ENCODE measurements at regions not wholly inside any gene's neighbourhood (a gene's known extent, or its start where the extent isn't known, plus 50 kb on each side); places are given as distances from the start of the nearest gene placed in this dataset.
"Not testable (repeated sequence)": the region's sequence is repeated elsewhere in the genome, so short reads cannot be mapped to it uniquely, and the experiment has no call there.

GRCh38 chr4:111879539-111879938, 265.7 kb upstream of the FAM241A start:
- DNase-seq (ENCODE audit: low spot score), result no peak

DNA sequence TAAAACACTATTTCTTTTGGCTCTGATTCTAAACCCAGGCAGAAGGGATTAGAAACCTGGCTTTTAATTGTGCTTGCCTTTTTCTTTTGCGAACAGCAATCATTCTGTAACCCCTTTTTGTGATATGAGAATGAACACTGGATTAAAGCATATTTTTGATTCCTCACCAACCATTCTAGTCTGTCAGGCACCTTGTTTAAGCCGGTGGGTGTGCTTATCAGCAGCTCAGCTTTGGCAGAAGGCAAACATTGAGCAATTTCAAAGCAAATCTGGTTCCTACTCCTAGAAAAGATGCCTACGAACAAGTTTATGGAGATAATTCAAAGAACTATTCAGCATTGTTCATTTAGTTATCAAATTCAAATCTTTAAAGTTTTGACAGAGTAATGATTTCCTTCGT, 265.1 kb upstream of the FAM241A start:
- no peak for DNase-seq (ENCODE audit: low spot score)

DNA sequence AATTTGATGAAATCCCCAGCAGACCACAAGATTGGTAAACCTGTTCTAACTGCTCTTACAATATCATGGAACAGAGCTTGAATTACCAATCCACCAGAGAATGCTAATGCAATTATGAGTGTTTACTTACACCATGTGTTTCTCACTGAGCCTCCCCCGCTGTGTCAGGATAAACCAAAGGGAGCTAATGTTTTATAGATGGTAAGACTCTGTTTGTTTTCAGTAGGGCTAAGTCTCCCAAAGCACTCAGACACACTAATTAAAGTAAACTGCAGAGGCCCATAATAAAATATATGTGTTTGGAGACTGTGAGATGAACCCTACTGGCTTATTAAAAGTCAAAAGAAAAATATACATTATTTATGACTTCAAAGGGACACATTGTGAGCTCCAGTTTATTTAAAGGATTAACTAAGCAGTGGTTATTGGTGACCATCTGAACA, 261.7 kb upstream of the FAM241A start:
- DNase-seq (ENCODE audit: low spot score), result no peak

DNA sequence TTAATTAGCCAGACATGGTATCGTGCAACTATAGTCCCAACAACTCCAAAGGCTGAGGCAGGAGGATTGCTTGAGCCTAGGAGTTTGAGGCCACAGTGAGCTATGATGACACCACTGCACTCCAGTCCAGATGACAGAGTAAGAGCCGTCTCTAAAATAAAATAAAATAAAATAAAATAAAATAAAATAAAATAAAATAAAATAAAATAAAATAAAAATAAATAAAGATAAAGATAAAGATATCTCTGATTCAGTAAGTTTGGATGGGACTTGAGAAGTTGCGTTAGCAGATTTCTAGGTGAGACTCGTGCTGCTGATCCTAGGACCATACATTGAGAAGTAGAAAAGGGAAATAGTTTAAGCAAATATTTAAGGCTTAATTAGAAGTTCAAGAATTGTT, 254.8 kb upstream of the FAM241A start:
- no peak for DNase-seq (ENCODE audit: low spot score)

GRCh38 chr4:111905511-111905910, 239.7 kb upstream of the FAM241A start:
- DNase-seq (ENCODE audit: low spot score), result no peak

DNA sequence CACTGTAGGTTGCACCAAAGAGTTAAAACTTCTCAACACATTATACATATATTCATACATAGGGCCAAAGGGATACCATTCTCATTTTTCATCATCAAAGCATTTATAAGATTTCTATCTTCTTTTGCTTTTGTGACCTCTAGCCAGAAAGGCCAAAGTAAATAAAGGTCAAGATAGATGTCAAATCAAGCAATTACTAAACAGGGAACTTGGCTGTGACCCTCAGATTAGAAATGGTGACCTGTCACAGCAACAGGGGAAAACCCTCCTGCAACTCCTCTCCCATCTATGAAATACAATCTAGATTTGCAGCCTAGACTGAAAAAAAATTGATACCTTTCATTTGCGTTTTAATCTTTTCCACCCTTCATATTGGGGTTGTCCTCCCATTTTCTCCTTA, 225.6 kb upstream of the FAM241A start:
- DNase-seq (ENCODE audit: low spot score), result no peak

GRCh38 chr4:111921714-111922113, 223.5 kb upstream of the FAM241A start:
- DNase-seq (ENCODE audit: low spot score), result no peak

DNA sequence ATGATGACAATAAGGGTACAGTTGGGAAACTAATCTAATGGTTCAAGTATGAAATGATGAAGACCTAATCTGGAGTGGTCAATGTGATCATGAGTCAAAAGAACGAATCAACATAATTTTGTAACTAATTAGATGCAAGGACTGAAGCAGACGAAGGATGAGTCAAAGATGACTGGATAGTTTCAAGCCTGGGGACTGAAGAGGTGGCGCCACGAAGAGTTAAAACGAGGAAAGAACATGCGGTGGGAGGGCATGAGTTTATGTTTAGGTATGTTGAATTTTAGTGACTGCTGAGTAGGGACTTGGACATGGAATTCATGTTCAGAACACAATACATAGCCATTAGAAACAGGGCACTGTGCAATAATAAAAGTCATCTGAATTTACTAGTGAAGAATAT, 221.5 kb upstream of the FAM241A start:
- DNase-seq (ENCODE audit: low spot score), result no peak

DNA sequence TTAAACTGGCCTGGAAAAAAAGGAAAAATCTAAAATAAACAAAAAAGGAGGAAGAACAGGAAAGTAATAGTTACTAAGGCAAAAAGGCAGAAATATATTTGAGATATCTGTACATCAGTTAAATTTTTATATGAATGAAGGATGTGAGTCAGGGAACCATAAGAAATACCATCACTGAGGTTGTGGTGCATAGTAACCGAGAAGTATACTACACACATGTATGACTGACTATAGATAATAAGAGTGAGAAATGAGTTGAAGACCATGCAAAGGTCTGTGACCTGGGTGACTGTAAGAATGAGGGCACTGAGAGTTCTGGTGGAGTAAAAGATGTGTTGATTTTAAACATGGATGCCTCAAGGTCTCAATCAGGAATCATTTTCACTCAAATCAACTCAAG, 220.6 kb upstream of the FAM241A start:
- DNase-seq (ENCODE audit: low spot score), result no peak

DNA sequence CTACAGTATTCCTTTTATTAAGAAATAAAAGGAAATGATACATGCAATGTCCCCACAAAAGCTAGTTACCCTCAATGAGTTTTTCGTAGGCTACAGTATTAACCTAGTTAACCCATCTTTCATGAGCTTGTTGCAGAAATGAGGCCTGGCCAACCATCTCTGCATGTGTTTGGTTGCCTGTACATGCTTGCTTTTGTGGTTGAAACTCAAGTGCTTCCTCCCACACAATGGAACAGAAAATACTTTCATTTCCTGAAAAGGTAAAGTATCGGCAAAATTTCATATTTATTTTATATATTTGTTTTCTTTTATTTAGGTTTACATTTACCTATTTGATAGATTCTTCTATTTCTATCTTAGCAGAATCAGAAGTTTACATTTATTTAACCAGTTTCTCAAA, 214.6 kb upstream of the FAM241A start:
- no peak for DNase-seq (ENCODE audit: low spot score)

DNA sequence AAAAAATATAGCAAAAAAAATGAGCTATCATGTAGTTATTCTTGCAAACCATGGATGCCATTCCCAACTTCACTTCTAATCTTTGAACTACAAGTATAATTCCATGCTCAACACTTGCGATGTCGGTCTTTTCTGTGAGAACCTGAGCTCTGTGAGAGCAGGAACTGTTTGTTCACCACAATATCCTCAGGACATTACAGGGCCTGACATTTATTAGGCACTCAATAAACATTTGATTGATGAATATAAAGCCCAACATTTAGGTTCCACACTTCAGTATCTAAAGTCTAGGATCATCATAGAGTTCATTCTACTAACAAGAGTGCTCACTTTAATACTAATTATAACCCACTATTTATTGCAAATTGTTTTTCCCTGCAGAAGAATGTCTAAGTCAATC, 211.6 kb upstream of the FAM241A start:
- no peak for DNase-seq (ENCODE audit: low spot score)

- DNase-seq (ENCODE audit: low spot score), result no peak
These were observed 210.9 kb upstream of the FAM241A start for GRCh38 chr4:111934314-111934713.

DNA sequence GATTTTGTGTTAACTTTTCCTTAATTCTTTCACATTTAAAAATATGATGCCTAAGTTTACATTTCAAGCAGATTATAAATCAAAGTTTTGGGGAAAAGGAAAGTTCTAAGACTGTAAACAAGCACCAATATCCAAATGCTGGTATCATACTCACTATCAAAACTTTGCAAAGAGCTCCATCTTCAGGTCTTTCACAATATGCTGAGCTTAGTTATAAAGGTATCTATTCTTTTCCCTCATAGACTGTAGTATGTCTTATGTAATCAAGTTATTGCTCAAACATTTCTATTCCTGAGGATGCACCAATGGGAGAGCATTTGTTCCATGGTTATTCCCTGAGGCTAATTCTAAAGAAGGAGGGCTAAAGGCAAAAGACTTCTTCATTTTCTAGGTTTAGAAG, 207.9 kb upstream of the FAM241A start:
- peak; percentile 15 for DNase-seq (ENCODE audit: low spot score)

- DNase-seq (ENCODE audit: low spot score), result no peak
These were observed 203.3 kb upstream of the FAM241A start for GRCh38 chr4:111941957-111942356.

DNA sequence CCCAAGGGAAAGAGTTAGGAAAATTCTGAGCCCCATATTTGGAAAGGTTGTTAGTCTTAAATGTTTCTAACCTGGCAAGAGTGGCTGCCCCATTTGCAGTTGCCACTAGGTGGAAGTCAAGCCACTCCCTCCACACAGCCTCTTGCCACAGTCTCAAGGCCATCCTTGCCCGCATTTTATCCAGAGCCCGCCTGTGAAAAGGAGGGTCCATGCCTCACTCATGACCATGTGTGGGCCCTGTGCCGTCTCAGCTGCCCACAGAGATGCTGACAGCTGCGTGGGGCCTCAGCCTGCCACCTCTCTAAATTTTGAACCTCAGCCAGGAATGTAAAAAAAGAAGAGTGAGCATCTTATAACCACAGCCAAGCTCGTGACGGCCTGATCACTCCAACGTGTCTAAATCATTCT, 201.5 kb upstream of the FAM241A start:
- DNase-seq (ENCODE audit: low spot score), result peak; percentile 41

DNA sequence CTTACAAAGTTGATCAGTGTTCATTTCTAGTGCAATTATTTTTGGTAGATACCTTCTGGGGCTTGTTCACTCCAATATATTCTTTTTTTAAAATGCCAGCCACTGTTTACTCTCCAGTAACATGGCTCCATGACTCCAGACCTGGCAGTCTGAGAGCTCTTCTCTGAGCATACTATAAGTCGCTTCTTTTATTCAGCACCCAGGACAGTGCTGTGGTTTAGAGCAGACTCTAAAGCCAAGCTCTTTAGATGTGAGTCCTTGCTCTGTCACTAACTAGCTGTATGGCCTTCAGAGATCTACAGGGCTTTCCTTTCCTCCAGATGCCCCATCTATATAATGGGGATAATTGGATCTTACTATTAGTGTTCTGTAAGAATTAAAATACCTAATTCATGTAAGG, 200.2 kb upstream of the FAM241A start:
- DNase-seq (ENCODE audit: low spot score), result no peak

DNA sequence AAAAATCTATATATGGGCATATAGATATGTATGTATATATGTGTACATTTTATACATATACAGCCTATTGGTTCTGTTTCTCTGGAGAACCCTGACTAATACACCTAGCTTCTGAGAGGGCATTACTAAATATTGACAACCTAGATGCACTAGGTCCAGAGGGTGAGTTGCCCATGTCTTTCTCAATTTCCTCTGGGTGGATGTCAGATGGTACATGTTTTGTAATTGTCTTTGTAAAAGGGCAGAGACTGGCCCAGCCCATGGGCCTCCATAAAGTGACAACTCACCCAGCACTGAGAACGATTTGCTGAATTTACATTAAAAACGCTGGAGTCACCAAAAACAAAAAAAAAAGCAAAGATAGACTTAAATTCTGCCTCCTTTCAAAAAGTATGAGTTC, 198.5 kb upstream of the FAM241A start:
- DNase-seq (ENCODE audit: low spot score), result no peak

DNA sequence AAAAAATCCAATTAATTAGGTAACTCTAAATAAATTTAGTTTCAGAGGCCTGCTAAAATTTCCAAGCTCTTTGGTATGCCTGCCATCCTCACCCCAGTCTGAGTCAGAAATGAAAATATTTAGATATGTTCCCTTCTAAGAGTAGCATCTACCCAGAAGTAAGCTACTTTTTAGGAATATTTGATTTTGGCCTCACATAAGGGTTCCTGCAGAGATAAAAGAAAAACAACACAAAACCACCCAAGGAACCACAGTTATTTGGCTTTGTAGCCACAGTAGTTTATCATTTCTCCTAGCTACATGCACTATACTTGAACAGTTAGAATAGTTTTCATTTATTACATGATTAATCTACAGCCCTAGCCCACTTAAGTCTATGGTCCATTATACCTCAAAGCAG, 192.6 kb upstream of the FAM241A start:
- no peak for DNase-seq (ENCODE audit: low spot score)

- no peak for DNase-seq (ENCODE audit: low spot score)
These were observed 190.7 kb upstream of the FAM241A start for GRCh38 chr4:111954550-111954949.

DNA sequence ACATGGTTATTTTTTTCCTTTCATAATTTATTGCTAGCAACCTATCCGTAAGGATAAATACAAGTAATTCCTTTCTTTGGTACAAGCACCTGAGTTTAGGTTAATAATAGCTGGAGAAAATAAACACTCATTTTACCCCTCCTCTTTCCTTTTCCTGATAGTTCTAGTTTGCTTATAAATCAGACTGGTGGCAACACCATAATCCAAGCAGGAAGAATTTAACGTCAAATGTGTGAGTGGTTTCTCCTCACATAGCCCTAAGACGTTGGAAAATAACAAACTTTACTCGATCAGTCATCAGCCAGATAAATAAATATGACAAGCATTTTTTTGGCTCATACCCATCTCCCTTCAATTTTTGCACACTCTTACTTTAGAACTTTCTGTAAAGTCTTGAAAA, 190.3 kb upstream of the FAM241A start:
- no peak for DNase-seq (ENCODE audit: low spot score)

GRCh38 chr4:111957116-111957515, 188.1 kb upstream of the FAM241A start:
- DNase-seq (ENCODE audit: low spot score), result no peak

GRCh38 chr4:111957997-111958396, 187.3 kb upstream of the FAM241A start:
- peak; percentile 49 for DNase-seq (ENCODE audit: low spot score)

DNA sequence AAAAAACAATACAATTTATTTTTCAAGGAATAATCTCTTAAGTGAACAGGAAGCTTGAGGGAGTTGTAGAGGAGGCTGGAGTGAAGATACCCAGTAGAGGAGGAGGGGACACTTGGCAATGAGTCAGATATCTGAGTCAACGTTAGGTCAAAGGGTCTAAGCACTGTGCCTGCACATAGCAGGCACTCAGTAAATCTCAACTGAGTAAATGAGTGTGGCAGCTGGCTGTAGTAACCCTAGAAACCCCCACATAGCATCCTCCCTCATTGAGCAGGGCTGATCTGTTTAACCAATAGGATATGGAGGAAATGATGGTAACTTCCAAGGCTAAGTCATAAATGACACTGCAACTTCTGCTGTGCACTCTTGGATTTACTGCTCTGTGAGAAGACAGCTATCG, 186.0 kb upstream of the FAM241A start:
- DNase-seq (ENCODE audit: low spot score), result peak; percentile 42

GRCh38 chr4:111960241-111960667, 185.0 kb upstream of the FAM241A start:
- peak; percentile 8 for DNase-seq (ENCODE audit: low spot score)

DNA sequence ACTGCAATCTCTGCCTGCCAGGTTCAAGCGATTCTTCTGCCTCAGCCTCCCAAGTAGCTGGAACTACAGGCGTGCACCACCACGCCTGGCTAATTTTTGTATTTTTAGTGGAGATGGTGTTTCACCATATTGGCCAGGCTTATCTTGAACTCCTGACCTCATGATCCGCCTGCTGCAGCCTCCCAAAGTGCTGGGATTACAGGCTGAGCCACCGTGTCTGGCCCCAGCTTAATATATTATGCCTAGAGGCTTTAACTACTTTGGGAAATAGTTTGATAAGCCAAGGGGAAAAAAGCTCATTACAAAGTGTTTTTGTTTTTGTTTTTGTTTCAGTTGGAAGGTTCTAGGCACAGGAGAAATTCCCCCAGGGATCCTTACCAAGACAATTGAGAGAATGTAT, 184.2 kb upstream of the FAM241A start:
- DNase-seq (ENCODE audit: low spot score), result not testable (repeated sequence)
